ENCODE measurements at regions not wholly inside any gene's neighbourhood (a gene's known extent, or its start where the extent isn't known, plus 50 kb on each side); places are given as distances from the start of the nearest gene placed in this dataset.

DNA sequence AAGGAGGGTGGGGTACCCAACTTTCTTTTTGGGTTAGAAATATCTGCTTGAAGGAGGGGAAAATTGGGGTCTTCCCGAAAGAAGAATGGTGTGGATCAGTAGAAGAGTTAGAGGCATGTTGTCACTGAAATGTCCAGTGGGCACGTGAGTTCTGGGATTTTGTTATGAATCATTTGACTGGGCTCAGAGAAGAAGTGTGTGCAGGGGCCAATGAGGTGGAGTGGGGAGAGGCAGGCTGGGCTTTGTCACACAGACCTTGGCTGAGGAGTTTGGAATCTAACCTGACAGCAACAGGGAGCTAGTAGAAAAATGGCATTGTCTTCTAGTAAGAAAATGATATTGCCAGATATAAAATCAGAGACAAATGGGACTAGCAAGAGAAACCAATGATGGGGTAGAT lies 436.8 kb downstream of the MFSD1 start:
- intact Hi-C loops (cut with DNase I; ENCODE audit: low total_unique reads): no loop called here

DNA sequence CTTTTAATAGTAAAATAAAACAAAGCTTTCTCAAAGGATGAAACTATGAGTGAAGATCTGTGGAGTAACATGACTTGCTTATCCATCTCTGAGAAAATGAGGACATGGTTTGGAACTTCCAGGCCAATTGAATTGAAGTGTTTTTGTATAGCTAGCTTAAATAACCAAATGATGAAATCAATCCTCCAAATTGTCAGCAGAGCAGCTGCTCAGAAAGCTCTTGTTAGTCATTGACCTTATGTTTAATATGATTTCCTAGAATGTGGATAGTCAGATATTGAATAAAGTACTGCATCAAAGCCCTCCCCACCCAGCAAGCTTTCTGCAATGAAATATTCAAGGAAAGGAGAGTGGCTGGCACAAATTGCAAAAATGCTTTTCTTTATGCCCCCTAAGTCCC lies 437.2 kb downstream of the MFSD1 start:
- no peak for DNase-seq
- intact Hi-C loops (cut with DNase I; ENCODE audit: low total_unique reads): no loop called here
- H3K27ac ChIP-seq: no peak overlapping the region
- no peak overlapping the region for H3K4me3 ChIP-seq
- H3K27me3 ChIP-seq: no peaks in the 10 kb centered on the region
- no peaks in the 10 kb centered on the region for H3K9me3 ChIP-seq
- no peaks in the 10 kb centered on the region for H3K36me3 ChIP-seq
- TF ChIP-seq CTCF (IDR thresholded peaks at IDR 0.05): no peak
- no peaks in the 10 kb centered on the region for H3K4me1 ChIP-seq

More for the DNA sequence above, 436.8 kb downstream of the MFSD1 start:
- Histone ChIP-seq H3K27ac (no peak overlapping the region), H3K27me3 (no peaks in the 10 kb centered on the region), H3K36me3 (no peaks in the 10 kb centered on the region), H3K4me3 (no peak overlapping the region), H3K4me1 (no peaks in the 10 kb centered on the region), H3K9me3 (no peaks in the 10 kb centered on the region)
- no peak for DNase-seq
- no peak for TF ChIP-seq CTCF (IDR thresholded peaks at IDR 0.05)

- H3K4me3 ChIP-seq: no peak overlapping the region
- DNase-seq: no peak
- intact Hi-C loops (cut with DNase I; ENCODE audit: low total_unique reads): no loop called here
- TF ChIP-seq CTCF (IDR thresholded peaks at IDR 0.05): no peak
- no peaks in the 10 kb centered on the region for H3K4me1 ChIP-seq
- H3K36me3 ChIP-seq: no peaks in the 10 kb centered on the region
- no peak overlapping the region for H3K27ac ChIP-seq
- no peaks in the 10 kb centered on the region for H3K9me3 ChIP-seq
- no peaks in the 10 kb centered on the region for H3K27me3 ChIP-seq
Observed at GRCh38 chr3:159244933-159245332, 443.1 kb downstream of the MFSD1 start.

- TF ChIP-seq CTCF (IDR thresholded peaks at IDR 0.05): no peak
- Histone ChIP-seq H3K27ac (no peak overlapping the region), H3K9me3 (no peaks in the 10 kb centered on the region), H3K36me3 (no peaks in the 10 kb centered on the region), H3K4me1 (no peaks in the 10 kb centered on the region), H3K27me3 (no peaks in the 10 kb centered on the region), H3K4me3 (no peak overlapping the region)
- intact Hi-C loops (cut with DNase I; ENCODE audit: low total_unique reads): no loop called here
- DNase-seq: no peak
Observed at GRCh38 chr3:159245871-159246270, 444.0 kb downstream of the MFSD1 start.

- no peak for DNase-seq
- intact Hi-C loops (cut with DNase I; ENCODE audit: low total_unique reads): no loop called here
- no peak overlapping the region for H3K4me3 ChIP-seq
Observed at GRCh38 chr3:159246385-159246784, 444.5 kb downstream of the MFSD1 start.

More at GRCh38 chr3:159246385-159246784, 444.5 kb downstream of the MFSD1 start:
- no peaks in the 10 kb centered on the region for H3K27me3 ChIP-seq
- H3K9me3 ChIP-seq: no peaks in the 10 kb centered on the region
- H3K36me3 ChIP-seq: no peaks in the 10 kb centered on the region
- no peak for TF ChIP-seq CTCF (IDR thresholded peaks at IDR 0.05)
- H3K4me1 ChIP-seq: no peaks in the 10 kb centered on the region
- no peak overlapping the region for H3K27ac ChIP-seq
